Osteocyte (in vitro differentiated cells): ENCODE measurements at regions not wholly inside any gene's neighbourhood (a gene's known extent, or its start where the extent isn't known, plus 50 kb on each side); places are given as distances from the start of the nearest gene placed in this dataset.

ENCODE experiments used
- DNase-seq: peaks from one replicate; pipeline ENCODE4 v3.0.0; 2021; ENCODE audit warnings: mixed read lengths; ENCODE audit not compliant: unreplicated experiment; ENCODE audit errors: extremely low spot score
- H3K27ac Mint-ChIP-seq: one replicate; pipeline ENCODE4 v1.8.0; 2021; ENCODE audit warnings: mild to moderate bottlenecking, mixed read lengths; ENCODE audit not compliant: unreplicated experiment
- H3K27me3 Mint-ChIP-seq: one replicate; pipeline ENCODE4 v1.8.0; 2021; ENCODE audit warnings: mixed read lengths; ENCODE audit not compliant: unreplicated experiment
- H3K36me3 Mint-ChIP-seq: one replicate; pipeline ENCODE4 v1.8.0; 2021; ENCODE audit warnings: mixed read lengths; ENCODE audit not compliant: unreplicated experiment
- H3K4me1 Mint-ChIP-seq: one replicate; pipeline ENCODE4 v1.8.0; 2021; ENCODE audit warnings: mixed read lengths; ENCODE audit not compliant: unreplicated experiment
- H3K4me3 Mint-ChIP-seq: one replicate; pipeline ENCODE4 v1.8.0; 2021; ENCODE audit warnings: mild to moderate bottlenecking, moderate library complexity, mixed read lengths; ENCODE audit not compliant: unreplicated experiment
- H3K9me3 Mint-ChIP-seq: one replicate; pipeline ENCODE4 v1.8.0; 2021; ENCODE audit warnings: mixed read lengths; ENCODE audit not compliant: unreplicated experiment
- TF ChIP-seq, protein P1 (sequence below): fragments of 200-600 bp; sonication (generic); IDR thresholded peaks from 2 replicates; pipeline ENCODE4 v1.5.0; 2021; ENCODE audit warnings: antibody characterized with exemption, mild to moderate bottlenecking, moderate library complexity

DNA sequence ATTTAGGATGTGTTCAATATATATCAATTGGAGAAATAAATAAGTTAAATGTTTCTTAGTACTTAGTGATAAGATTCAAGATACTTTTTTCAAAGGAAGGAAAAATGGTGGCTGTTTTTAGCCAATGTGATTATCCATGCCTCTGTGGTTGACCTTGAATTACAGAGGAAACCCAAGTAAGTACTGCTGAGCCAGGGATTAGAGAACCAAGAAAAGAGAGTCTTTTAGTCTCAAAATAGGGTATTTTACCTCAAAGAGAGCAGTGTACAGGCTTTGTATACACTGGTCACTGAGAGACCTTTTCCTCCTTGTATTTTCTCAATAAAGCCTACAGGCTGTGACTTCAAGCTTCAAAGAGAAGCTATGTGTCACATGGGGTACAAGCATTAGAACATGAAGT lies 1075.3 kb downstream of the ADGRL3 start:
- H3K4me1 Mint-ChIP-seq, result no peaks in the 10 kb centered on the region
- DNase-seq, result no peak
- no peak overlapping the region for H3K4me3 Mint-ChIP-seq
- no peak overlapping the region for H3K27ac Mint-ChIP-seq
- no peaks in the 10 kb centered on the region for H3K36me3 Mint-ChIP-seq
- H3K9me3 Mint-ChIP-seq, result no peaks in the 10 kb centered on the region
- peaks cover 7% of the 10 kb centered on the region for H3K27me3 Mint-ChIP-seq
- TF ChIP-seq, protein P1, sequence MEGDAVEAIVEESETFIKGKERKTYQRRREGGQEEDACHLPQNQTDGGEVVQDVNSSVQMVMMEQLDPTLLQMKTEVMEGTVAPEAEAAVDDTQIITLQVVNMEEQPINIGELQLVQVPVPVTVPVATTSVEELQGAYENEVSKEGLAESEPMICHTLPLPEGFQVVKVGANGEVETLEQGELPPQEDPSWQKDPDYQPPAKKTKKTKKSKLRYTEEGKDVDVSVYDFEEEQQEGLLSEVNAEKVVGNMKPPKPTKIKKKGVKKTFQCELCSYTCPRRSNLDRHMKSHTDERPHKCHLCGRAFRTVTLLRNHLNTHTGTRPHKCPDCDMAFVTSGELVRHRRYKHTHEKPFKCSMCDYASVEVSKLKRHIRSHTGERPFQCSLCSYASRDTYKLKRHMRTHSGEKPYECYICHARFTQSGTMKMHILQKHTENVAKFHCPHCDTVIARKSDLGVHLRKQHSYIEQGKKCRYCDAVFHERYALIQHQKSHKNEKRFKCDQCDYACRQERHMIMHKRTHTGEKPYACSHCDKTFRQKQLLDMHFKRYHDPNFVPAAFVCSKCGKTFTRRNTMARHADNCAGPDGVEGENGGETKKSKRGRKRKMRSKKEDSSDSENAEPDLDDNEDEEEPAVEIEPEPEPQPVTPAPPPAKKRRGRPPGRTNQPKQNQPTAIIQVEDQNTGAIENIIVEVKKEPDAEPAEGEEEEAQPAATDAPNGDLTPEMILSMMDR, result no peak

DNA sequence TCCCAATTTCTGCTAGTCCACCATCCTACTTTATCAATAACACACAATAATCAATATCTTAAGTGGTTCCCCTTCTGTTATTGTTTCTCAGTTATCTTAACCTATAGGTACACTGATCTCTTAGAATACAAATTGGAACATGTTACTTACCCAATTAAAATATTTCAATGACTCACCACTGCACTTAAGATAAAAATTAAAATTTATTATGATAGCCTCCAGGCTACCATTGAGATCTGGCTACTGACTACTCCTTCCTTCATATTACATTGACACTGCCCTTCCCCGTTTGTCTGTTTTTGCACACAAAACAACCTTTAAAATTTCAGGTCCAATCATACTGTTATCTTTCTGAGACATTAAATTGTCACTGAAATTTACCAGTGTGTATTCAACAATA lies 1074.7 kb downstream of the ADGRL3 start:
- H3K4me1 Mint-ChIP-seq, result no peaks in the 10 kb centered on the region
- no peaks in the 10 kb centered on the region for H3K36me3 Mint-ChIP-seq
- no peak overlapping the region for H3K27ac Mint-ChIP-seq
- no peaks in the 10 kb centered on the region for H3K9me3 Mint-ChIP-seq
- H3K4me3 Mint-ChIP-seq, result no peak overlapping the region
- no peak for DNase-seq
- peaks cover 5% of the 10 kb centered on the region for H3K27me3 Mint-ChIP-seq
- TF ChIP-seq, protein P1, result no peak

DNA sequence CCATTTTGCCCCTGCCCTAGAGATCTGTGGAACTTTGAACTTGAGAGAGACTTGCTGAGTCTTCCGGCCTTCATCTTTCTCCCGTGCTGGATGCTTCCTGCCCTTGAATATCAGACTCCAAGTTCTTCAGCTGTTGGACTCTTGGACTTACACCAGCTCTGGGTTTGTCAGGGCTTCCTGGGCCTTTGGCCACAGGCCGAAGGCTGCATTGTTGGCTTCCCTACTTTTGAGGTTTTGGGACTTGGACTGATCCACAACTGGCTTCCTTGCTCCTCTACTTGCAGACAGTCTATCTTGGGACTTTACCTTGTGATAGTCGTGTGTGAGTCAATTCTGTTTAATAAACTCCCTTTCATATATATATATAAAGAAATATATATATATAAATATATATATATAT lies 1071.0 kb downstream of the ADGRL3 start:
- Mint-ChIP-seq H3K4me3 (no peak overlapping the region), H3K4me1 (no peaks in the 10 kb centered on the region), H3K36me3 (no peaks in the 10 kb centered on the region), H3K27ac (no peak overlapping the region), H3K27me3 (peaks cover under 1% of the 10 kb centered on the region), H3K9me3 (no peaks in the 10 kb centered on the region)
- no peak for DNase-seq
- TF ChIP-seq, protein P1, result no peak

DNA sequence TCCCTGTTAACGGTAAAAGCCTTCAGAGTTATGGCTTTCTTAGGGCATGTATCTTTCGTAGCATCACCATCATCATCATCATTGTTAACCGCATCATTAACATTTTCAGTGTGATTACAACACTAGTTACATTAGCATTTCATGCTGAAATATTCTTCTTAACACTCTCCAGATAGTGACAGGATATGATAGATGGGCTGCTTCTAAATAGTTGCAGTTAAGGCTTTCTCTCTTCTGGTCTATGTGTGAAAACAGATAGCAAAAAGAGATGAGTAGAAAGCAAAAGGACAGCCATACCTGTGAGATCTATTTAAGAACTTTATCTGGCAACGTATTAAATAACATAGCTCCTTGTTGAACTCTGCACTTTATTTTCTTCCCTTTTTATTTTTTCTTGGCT lies 1069.8 kb downstream of the ADGRL3 start:
- DNase-seq, result no peak
- Mint-ChIP-seq H3K36me3 (no peaks in the 10 kb centered on the region), H3K27ac (no peak overlapping the region), H3K9me3 (no peaks in the 10 kb centered on the region), H3K27me3 (peaks cover 4% of the 10 kb centered on the region), H3K4me1 (no peaks in the 10 kb centered on the region), H3K4me3 (no peak overlapping the region)
- TF ChIP-seq, protein P1, result no peak

DNA sequence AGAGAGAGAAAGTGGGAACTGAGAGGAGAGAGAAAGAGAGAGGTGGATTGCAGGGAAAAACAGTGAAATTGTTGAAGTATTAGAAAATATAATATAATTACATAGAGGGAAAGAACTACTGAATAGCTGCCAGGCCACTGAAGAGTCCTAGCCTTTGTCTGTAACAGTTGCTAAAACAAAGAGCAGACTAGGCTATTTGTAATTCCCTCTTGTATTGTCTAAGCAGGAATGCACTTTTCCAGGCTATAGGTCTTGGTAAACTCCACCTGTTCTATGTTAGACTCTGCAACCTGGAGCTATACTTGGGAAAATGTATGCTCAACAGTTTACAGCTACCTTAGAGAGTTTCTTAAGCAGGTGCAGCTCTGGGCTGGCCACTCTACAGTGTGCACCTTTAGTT lies 1063.3 kb downstream of the ADGRL3 start:
- H3K36me3 Mint-ChIP-seq, result no peaks in the 10 kb centered on the region
- H3K4me1 Mint-ChIP-seq, result no peaks in the 10 kb centered on the region
- peaks cover 11% of the 10 kb centered on the region for H3K27me3 Mint-ChIP-seq
- TF ChIP-seq, protein P1, result no peak
- no peak for DNase-seq
- H3K27ac Mint-ChIP-seq, result no peak overlapping the region
- H3K9me3 Mint-ChIP-seq, result no peaks in the 10 kb centered on the region
- no peak overlapping the region for H3K4me3 Mint-ChIP-seq
